SKM-1 treated with dmso at 0.1 percent for 144 hours (cell line): ENCODE measurements at regions not wholly inside any gene's neighbourhood (a gene's known extent, or its start where the extent isn't known, plus 50 kb on each side); places are given as distances from the start of the nearest gene placed in this dataset.
"Not testable (repeated sequence)": the region's sequence is repeated elsewhere in the genome, so short reads cannot be mapped to it uniquely, and the experiment has no call there.

ENCODE experiments used
- DNase-seq: peaks from one replicate; lab custom pipeline; 2025; ENCODE audit not compliant: unreplicated experiment; lab: John Stamatoyannopoulos, UW

DNA sequence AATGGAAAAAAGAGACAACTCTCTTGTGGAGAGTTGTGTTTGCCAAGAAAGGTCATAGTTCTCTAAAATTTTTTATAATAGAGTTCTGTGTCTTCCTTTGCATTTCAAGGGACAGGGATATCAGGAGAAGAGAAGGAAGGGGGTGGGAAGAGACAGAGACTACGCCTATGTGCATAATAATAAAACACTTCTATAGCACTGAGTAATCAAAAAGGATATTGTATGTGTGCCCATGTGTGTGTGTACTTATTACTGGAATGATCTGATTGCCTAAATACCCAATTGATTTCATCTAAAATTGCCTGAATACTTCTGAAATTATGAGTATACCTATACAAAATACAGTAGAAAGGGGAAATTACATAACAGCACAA, 803.7 kb upstream of the ACVR2A start:
- no peak for DNase-seq

DNA sequence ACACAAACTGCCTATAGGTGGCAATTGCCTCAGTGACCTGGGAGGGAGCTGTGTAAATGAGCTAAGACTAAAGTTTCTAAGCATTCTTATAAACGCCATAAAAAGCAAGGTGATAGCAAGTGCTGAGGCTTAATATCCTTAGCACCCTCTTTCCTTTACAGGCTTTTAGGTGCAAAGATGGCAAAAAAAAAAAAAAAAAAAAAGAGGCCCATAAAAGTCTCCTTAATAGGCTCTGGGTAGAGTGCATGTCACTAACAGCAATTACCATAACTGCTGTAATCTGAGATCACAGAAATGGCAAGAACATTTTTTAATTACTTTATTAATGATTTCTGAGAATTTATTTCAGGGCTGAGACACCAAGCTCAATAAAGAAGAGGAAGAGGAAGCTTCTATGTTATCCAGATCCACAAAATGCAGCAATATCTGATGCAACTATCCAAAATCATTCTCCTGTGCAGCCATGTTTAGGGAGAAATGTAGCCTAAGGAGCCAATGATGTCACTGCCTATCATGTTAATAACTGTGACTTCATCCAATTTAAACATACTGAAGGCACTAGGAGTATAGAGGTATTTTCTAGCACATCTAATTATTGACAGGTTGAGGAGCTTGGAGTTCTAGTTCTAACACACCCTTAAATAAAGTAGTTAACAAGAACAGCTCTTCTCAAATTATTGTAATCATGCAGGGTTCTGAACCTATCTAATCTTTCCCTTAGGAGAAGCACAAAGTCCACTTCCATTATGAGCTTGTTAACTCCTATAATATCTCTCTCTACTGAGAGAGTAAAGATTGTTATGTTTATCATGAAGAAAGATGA, 804.3 kb upstream of the ACVR2A start:
- DNase-seq: no peak

DNA sequence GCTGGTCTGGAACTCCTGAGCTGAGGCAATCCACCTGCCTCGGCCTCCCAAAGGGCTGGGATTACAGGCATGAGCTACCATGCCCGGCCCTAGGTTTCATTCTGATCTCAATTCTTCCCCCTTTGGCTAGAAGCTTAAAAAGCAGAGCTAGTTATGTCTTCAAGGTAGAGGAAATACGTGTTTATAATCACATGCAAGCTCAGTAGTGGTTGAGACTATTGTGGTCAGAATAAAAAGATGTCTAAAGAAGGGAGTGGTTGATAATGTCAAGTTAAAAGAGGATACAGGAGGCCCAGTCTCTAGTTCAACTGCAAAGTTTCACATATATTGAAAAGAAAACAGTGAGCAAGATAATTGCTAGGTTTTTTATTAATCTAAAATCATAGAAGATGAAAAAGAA, 807.8 kb upstream of the ACVR2A start:
- DNase-seq: no peak

DNA sequence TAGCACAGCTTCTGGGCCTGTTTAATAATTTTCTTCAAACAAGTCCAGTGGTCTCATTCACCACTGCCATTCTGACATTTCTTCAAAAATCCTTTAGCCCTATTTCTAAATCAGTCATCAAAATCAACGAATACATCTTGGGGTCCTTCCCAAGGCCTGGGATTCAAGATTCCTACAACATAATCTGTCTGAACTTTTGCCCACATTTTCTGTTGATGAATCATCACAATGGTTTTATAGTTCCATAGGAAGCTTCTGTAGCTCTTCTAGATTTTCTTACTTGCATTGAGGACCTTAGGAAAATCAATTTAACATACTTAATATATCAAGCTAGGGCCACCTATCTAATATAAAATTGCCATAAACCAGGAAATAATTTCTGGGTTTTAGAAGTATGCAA, 811.8 kb upstream of the ACVR2A start:
- no peak for DNase-seq

DNA sequence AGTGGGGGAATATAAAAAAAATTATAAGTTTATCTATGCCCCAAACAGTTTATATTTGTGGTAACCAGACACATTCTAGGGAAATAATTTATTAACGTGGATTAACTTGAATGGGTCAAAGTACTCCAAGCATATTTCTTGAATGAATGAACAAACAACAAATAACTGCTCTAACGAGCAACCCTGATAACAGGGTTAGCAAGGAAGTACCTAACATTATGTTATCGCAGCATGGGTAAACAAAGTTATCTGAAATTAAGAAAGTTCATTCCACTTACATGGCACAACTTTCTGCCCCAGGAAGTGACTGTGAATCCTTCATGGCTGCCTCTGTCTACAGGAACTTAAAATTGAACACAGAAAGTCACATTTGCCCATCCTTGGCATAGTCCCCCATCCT, 812.9 kb upstream of the ACVR2A start:
- DNase-seq: no peak

DNA sequence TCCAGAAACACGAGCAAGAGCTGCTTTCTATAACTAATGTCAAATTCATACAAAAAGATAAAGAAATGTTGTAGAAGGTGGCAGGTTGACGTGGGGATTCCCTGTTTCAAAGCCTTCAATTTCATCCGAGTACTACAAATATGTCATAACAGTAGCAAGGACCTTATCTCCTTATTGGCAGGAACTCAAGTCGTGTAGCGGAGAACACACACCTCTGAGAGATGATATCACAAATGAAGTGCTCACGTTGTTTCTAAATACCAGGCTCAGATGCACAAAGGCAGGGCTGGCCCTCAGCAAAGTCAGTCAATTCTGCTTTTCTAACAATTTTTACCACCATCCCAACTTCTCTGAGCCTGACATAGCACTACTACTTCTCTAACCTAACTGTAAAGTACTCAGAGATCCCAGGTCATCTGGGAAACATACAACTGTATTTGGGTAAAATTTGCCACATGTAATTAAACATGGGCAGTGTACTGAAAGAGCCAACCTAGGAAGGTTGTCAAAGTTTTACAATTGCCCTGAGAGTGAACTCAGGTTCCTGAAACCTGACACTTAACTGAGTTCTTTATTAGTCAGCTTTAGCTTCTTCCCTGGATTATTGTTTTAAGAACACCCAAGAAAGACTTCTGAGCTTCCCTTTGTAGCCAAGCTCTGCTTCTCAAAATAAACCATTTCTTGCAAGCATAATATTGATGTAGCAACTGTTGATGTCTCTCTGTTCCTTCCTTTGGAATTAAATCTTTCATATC, 813.7 kb upstream of the ACVR2A start:
- no peak for DNase-seq

DNA sequence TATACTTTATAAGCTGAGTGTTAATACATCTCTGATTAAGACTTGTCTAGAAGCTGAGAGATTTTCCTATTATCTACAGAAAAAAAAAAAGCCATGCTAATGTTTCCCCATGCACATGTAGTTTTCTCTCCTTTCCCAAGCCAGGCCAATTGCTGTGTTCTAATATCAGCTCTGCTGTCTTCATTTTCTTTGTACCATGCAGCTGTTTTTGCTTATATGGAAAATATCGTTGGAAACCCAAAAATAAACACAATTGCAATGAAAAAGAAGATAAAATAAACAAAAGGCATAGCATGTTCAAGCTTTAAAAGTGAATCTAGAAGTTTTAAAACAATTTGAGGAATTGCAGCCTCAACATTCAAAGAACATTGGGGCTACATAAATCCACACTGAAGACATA, 817.4 kb upstream of the ACVR2A start:
- no peak for DNase-seq

DNA sequence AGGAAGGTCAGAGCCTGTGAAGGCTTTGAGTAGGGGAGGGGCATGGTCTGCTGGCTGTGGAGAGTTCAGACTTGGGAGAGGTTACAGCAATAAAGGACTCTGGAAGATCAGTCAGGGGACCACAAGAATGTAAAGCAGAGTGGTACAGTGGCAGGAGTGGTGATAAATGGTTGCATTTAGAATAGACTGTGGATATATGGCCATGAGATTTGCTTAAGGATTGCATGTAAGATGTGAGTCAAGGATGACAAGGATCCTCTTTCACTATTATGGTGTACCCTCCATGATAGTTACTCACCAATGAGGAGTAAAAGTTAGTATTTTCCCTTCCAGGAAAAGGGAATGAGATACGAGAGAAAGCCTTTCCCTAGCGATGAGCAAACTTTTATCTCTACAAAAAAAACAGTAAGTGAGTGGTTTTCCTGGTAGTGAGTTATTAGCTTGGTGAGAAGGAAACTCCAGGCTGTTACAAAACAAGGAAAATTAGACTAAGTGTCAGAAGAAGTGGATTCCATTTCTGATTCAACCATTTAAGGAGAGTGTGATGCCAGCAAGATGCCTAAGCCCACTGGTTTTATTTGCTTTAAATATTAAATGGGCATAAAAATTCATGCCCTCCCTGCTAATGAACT, 818.0 kb upstream of the ACVR2A start:
- no peak for DNase-seq

DNA sequence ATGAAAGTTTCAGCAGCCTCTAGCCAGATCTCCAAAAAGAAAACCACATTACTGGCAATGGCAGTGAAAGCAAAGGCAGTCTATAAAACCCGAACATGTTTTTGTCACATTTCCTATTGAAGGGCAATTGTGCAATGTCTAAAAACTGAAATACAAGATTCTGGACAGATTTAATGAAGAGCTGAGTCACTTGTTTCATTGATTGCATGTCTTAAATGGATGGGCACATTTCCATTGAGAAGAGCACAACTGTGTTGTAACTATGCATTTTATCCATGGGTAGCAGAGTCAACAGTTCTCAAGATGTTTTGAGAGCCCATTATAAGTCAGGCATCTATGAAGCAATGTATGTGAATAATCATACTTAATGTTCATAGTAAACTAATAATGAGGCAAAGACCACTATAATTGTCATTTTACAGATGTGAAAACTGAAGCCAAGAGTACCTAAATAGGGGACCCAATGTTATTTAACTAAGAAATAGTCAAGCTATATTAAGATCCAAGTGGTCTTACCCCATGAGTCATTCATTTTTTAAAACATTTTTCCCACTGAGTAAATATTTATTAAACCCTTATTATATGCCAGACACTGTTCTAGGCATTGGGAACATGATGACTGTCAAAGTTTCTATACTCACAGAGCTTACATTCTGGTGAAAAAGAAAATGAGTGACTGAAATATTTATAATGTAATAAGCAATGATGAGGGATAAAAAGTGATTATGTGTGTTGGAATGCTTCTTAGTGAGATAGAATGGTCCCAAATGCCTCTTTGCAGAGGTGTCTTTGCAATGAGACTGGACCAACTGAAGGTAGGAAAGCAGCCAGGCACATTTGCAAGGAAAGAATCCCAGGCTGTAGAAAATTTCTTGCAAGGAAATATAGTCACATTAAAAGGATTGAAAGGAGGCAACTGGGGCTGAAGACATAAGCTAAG, 818.9 kb upstream of the ACVR2A start:
- DNase-seq: no peak

DNA sequence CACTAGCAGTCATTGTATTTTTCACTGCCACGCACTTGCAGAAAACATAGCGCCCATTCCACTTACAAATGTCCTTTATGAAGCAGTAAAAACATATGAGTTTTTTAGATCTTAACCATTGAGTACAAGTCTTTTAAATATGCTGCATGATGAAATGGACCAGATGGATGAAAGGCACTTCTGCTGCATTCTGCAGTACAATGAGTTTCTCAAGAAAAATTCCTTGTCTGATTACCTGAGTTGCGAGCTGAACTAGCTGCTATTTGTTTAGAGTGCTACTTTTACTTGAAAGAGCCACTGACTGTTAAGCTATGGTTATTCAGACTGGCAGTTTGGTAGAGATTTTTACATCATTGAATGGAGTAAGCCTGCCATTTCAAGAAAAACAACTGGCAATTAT, 825.5 kb upstream of the ACVR2A start:
- no peak for DNase-seq

DNA sequence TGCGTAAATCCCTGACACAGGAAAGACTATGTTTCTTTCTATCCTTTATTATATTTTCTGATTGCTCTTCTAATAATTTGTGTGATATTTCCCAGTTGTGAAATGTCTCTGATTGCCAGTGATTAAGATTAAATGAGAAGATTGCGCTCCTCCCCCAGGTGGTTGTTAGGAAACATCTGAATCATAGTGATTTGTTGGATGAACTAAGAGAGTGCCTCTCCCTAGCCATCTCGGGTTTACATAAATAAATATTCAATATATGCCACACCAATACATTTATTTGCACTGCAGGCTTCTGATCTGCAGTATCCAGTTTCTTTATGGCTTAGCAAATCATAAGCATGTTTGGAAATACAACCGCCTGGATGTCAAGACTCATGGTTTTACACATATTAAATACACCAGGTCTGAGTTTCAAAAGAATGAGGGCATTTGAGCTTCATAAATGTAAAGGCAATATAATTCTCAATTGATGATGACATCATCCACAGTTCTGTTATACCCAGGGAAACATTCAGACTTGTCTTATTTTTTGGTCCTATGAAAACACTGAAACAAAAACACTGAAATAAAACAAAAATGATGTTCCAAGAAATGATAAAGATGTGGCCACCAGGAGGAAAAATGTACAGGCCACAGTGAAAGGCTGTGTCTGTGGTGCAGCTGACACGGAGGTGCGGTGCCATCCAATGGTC, 826.7 kb upstream of the ACVR2A start:
- no peak for DNase-seq

DNA sequence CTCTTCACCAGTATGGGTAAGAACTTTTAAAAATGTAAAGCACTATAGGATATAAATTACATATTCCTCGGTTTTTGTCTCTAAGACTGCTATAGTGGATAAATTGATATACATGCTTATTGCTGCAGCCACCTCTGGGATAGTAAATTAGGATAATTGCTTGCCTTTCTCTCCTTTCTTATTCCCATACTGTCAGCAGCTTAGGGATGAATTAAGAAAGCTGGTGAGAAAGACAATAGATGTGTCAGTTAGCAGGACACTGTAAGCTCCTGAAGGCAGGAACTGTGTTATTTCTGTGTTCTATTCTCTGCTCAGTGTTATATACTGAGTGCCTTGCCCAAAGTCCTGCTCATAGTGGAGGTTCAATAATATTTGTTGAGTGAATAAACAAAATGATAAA, 828.6 kb upstream of the ACVR2A start:
- DNase-seq: no peak

DNA sequence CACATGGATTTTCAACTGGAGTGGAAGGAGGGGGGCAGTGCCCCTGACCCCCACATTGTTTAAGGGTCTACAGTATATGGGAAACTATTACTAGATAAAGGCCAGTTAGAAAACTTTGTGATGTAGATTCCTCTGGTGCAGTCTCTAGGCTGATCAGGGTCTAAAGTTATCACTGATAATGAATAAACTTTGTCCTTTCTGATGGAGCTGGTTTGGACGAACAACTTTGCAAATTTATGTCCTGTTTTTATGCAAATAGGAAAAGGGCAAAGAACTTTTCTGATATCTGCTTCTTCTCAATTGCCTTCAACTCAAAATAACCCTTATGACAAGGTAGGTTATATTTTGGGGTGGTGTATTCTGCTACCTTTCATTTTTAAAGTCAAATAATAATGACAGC, 829.2 kb upstream of the ACVR2A start:
- DNase-seq: no peak

DNA sequence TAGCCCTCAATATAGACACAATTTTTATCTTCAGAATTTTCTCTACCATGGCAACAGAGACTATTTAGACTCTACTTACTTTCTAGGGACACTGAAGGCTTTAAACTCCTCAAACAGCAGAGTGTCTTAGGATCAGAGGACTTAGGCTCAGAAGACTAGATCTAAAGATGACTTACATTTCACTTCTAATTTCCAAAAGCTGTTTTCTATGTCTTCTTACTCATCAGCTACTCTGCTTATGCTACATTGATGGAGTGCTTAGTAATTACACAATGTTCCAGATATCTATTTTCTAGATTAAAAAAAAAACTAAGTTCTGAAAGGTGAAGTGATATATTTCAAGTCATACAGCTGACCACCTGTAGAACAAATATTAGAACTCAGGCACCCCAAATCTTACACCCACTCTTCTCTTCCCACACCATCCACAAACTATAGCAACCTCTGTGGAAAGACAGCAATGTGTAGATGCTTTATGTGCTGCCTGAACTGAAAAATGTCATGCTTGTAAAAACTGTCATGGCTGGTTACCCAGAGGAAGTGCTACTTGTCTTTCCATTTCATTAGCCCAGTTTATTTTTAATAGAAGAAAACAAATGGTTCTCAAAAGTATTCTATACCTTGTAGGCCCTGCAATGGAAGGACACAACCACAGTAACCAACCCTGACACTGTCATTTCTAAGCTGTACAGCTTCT, 831.0 kb upstream of the ACVR2A start:
- DNase-seq: no peak

DNA sequence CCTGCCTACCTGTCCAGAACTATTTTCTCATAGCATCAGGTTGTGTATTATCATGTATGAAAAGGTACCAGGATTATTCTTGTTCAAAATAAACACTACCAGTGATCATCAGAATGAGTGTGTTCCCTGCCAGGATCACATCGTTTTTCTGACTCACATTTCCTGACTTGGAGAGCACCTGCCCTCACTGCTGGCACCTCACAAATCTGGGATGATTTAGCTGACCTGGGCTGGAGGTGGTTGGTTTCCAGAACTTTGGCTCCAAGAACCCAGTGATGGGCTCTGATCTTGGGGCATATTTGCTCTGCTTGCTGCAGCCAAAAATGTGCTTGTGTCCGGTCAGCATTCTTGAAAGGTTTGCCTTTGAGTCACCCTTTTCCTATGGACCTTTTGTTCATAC, 836.3 kb upstream of the ACVR2A start:
- DNase-seq: no peak

DNA sequence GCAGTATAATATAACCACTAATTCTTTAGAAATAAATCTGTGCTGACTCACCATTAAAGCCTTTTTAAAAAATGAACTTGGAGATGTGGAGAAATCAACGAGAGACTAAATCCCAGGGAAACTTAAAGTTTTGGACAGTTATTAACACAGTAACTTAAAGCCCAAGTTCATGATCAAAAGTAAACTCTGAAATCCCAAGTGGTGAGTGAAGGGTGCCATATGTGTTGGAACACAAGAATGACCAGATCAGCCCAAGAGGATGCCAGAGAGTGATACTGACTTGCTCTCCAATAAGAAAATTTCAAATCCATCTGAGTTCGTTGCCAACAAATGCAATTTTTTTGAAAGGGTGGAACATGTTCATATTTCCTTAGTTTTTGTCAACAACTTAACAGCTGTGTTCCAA, 838.1 kb upstream of the ACVR2A start:
- DNase-seq: no peak

DNA sequence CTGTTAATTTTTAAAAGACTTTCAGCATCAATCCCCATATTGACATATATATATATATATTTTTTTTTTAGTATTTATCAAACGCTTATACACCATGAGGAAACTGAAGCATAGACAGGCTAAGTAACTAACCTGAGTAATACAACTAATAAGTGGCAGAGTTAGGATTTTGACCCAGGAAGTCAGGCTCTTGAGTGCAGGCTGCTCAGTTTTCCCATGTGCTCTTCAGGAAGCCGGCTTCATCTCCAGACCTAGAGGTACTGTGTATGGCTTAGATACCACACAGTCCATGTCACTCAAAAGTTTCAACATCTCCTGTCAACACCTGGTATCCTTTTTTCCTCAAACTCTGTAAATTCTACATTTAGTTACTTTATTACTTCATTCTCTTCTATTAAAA, 841.7 kb upstream of the ACVR2A start:
- no peak for DNase-seq

DNA sequence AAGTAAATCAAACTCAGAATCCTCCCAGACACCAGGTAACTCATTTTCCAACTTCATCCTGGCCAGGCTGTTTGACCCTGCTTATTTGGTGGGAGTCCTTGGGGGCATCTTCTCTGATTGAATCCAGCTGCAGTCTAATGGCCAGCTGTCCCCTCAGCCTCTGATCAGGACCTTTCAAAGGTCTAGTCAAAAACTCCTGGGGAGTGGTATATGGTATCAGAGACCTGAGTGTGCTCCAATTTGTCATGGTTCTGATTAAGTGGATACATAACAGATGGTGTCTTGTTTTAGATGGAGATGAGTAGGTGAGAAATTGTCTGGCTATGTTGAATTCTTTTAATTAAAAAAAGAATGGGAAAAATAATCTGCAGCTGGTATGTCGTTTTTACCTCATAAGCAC, 842.6 kb upstream of the ACVR2A start:
- no peak for DNase-seq

DNA sequence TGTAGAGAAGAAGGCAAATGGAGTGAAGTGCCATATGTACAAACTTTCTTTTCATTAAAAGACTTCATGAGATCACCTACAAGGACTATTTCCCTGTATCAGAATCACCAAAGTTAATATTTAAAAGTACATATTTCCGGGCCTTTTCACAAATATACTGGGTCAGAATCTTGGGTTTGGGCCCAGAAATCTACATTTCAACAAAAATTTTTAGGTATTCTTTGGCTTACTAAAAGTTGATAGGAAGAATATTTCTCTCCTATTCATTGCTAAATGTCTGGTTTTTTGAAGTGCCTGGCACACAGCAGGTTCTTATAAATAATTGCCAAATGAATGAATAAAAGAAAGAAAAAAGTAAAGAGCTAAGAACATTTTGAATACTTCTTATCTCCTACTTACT, 843.8 kb upstream of the ACVR2A start:
- DNase-seq: no peak

DNA sequence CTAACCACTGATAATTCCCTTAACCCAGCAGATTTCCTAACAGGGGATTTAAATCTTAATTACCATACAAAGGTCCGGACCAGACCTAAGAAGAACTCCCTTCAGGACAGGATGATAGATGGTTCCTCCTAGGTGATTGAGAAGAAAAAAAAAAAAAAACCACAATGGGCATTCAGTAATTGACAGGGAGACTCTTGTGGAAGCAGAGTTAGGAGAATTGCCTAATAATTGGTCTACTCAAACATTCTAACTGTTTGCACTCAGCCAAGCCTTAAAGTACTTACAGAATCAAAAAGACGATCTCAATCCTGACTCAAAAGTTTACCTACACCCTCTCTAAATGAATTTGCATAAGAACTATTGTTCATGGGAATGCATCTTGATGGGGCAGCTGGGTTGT, 844.7 kb upstream of the ACVR2A start:
- DNase-seq: not testable (repeated sequence)
